Fibroblast of skin of left quadriceps (primary cell): ENCODE measurements at regions not wholly inside any gene's neighbourhood (a gene's known extent, or its start where the extent isn't known, plus 50 kb on each side); places are given as distances from the start of the nearest gene placed in this dataset.

Experiments used
- DNase-seq, 2 experiments: peaks; one replicate each; pipeline ENCODE4 v3.0.0-alpha.2; 2013; ENCODE audit warnings: low read depth in 2 of 2

- DNase-seq: no peak
Observed at GRCh38 chr15:31456354-31457060, 129.9 kb downstream of the KLF13 start.

DNA sequence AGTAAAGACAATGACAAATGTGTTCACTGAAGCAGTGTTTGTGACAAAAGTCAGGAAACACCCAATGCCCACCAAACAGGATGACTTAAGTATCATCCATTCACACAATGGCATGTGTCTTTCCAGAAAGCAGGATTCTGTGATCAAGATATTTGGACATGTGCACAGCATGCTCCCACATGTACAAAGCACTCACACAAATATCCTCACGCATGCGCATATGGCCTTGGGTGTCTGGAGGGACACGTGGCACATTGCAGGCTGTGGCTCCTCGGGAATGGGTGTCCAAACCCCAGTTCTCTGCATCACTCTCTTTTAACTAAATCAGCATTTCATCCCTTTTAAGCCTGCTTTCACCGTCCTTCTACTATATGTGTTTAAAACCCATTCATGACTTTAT is 130.5 kb downstream of the KLF13 start:
- DNase-seq: peak in 1 of 2 experiments; percentile 16

DNA sequence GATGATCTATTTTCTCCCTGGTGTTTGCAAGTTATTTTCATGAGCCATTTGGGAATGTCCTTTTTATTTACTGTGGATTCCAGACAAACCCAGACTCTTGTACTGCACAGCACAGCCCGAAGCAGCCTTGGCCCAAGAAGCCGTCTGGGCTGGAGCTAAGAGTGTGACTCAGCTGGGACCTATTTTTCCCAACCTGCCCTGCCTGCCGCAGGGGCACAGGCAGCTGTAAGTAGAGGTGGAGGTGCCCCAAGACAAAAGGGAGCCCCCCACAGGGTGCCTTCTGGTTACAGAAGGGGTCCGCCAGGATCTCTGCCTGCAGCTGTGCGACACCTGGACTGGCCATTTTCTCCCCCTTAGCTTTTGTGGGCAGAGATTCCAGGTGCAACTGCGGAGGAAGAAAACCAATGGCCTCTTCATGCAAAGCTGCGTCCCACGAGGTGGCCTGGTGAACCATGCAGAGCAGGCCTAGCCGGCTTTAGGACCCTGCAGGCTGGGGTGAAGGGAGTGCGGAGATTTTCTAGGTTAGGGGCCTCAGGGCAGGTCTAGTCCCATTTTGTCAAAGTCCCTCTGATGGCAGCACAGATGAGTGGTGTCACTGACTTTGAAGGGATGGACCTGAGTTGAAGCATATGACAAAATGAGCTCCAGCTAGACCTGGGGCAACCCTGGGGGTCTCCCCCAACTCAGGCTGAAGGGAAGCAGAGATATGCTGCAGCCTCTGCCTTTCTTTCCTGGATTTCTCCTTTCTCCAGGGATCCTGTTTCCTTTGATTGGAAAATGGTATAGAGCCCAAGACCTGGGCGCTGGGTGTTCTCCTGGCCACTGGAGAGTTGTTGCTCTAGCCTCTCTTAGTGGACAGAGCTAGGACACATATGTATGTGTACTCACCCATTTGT is 131.2 kb downstream of the KLF13 start:
- DNase-seq: peak in 1 of 2 experiments; percentile 15

- DNase-seq: no peak
Observed at GRCh38 chr15:31458596-31459399, 132.2 kb downstream of the KLF13 start.

- DNase-seq: no peak
Observed at GRCh38 chr15:31459400-31459748, 132.7 kb downstream of the KLF13 start.

DNA sequence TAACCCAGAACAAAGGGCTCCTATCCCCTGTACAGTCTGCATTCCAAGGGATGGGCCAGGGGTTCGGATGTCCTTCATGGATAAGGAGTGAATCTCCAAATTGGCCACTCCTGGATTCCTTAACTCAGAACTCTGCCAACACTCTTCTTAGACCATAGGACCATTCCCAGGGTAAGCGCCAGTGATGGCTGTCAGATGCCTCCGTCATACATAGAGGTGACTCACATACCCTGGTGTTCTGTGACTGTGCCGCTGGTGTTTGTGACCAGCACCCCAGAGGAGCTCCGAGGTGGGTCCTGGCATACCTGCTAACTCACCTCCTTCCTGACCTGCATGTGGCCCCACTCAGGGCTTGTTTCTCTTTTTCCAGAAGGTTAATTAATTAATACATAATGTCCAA is 134.7 kb downstream of the KLF13 start:
- DNase-seq: no peak

DNA sequence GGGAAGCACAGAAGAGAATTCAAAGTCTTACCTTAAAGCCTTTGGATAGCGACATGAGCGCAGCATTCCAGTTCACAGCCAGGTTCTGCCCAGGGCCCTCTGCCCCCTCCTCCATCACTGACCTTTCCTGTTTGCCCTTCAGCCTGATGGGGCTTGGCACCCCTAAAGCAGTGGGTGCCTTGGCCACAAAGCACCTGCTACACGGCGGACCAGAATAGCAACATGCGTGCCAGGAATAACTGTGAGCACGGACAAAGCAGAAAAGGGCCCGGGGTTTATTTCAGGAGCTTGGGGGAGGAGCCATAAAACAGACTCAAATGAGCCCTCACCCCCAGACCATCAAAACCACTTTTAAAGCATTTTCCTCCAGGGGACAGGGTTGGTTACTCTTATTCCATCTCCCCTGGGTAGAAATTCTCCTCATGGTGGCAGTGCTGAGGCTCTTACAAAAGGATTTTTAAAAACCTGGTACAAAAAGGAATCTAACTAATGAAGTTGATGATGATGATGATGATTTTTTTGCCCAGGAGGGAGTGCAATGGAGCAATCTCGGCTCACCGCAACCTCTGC is 135.4 kb downstream of the KLF13 start:
- no peak for DNase-seq

- no peak for DNase-seq
Observed at GRCh38 chr15:31463521-31464102, 137.0 kb downstream of the KLF13 start.

- DNase-seq: no peak
Observed at GRCh38 chr15:31464216-31465082, 137.8 kb downstream of the KLF13 start.

- DNase-seq: no peak
Observed at GRCh38 chr15:31465083-31465955, 138.7 kb downstream of the KLF13 start.

- no peak for DNase-seq
Observed at GRCh38 chr15:31467361-31467760, 140.7 kb downstream of the KLF13 start.

GRCh38 chr15:31468911-31469785 is 142.5 kb downstream of the KLF13 start:
- DNase-seq: no peak

- DNase-seq: no peak
Observed at GRCh38 chr15:31469786-31470525, 143.3 kb downstream of the KLF13 start.

GRCh38 chr15:31470756-31471155 is 144.1 kb downstream of the KLF13 start:
- DNase-seq: no peak

DNA sequence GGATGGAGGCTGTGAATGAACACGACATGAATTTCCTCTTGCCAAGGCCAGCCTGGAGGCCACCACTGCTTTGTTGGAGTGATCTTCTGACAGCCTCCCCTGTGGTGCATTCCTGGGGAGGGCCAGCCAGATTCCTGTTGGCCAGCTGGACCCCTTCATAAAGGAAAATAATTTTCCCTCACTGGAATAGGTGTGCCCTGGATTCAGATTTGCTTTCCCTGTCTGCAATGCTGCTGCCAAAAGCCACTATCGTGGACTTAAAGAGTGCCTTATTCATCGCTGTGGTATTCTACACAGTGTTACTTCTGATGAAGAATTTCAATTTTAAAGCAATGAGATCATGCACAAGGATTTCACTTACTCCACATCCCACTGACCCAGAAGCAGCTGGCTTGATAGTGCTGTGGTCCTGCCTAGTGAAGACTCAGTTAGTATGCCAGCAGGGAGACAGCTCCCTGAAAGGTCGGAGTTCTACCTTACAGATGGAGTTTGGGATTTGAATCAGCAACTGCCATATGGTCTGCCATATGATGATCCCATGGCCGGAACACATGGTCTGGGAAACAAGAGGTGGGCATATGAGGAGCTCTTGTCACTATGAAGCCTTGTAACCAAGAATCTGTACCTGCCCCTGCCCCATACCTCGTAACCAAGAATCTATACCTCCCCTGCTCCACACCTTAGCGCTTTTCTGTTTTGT is 145.2 kb downstream of the KLF13 start:
- peak; percentile 80 to 82 for DNase-seq

DNA sequence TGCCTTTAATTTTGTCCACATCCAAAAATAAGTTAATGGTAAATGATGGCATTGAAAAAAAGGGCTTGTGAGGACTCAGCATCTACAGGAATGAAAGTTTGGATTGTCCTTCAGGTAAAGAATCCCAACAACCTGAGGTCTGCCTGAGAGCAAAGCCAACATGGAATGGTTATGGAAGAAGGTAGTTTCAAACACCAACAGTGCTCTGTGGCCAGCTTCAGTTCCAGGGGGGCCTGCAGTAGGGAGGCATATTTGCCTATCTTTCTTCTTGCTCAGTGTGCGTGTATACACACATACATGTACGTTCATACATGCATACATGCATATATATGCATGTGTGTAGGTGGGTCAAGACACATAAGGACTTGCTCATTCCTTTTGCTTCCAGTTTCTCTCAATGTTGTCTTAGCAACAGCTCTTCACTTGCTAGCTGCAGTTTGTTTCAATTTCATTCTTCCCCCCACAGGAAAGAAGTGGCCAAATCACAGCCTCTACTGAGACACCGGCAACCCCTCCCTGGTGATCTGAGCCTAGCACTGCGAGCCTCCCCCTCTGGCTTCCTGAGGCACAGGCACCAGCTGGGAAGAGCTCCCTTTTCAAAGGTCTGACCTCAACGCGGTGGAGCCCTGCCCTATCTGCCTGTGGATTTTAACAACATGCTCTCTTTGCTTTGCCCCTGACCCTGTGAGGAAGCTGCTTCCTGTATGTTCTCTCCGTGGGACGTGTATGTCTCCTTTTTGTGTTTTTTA is 146.2 kb downstream of the KLF13 start:
- DNase-seq: no peak
